GM19099 (cell line): ENCODE measurements at regions not wholly inside any gene's neighbourhood (a gene's known extent, or its start where the extent isn't known, plus 50 kb on each side); places are given as distances from the start of the nearest gene placed in this dataset.

Source experiments
- POLR2A ChIP-seq: IDR thresholded peaks from 3 replicates; pipeline ENCODE4 v1.6.1; 2011; ENCODE audit warnings: low read depth; ENCODE audit not compliant: insufficient read length; ENCODE audit errors: extremely low read depth

DNA sequence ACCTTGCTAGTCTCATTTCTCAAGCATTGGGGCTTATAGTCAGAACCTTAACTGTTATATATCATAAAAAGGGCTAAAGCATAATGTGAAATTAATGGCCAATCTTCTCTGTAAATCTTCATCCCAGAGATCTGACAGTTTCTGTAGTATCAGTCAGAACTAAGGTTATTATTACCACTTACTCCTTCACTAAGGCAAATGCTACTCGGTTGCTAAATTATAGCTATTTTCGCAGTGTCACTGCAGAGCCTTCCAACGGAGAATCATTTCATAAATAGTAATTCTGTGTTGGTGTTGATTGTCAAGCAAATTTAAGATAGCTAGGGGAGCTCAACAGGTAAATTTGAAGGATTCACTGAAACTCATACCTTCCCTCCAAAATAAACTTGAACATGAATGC is 258.0 kb downstream of the METTL4 start:
- no peak for TF ChIP-seq POLR2A

DNA sequence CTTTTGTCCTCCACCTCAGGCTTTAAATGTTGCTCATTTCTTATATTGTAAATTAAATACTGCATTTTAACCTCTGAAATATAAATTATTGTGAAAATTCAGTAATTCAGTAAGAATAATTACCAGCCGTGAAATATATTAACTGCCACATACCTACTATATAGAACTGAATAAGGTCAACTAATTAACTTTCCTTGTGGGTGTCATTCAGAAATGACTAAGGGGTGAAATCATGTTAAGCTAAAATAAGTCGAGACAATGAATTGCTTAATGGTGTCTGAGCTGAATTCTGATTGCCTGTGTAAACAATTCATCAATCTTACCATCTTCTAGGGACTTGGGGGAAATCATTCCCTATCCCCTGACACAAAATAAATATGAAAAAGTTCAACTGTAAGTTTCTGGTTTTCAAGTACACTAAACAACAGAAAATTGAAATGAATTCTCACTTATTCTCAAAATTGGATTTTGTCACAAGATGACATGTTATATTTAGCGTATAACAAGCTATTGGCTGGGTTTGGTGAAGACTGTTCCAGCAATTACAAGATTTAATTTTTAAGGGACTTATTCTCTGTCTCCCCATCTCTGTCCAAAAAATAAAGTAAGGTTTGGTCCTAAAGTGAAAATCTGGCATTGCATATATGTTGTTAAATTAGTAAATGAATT is 255.1 kb downstream of the METTL4 start:
- TF ChIP-seq POLR2A: no peak

DNA sequence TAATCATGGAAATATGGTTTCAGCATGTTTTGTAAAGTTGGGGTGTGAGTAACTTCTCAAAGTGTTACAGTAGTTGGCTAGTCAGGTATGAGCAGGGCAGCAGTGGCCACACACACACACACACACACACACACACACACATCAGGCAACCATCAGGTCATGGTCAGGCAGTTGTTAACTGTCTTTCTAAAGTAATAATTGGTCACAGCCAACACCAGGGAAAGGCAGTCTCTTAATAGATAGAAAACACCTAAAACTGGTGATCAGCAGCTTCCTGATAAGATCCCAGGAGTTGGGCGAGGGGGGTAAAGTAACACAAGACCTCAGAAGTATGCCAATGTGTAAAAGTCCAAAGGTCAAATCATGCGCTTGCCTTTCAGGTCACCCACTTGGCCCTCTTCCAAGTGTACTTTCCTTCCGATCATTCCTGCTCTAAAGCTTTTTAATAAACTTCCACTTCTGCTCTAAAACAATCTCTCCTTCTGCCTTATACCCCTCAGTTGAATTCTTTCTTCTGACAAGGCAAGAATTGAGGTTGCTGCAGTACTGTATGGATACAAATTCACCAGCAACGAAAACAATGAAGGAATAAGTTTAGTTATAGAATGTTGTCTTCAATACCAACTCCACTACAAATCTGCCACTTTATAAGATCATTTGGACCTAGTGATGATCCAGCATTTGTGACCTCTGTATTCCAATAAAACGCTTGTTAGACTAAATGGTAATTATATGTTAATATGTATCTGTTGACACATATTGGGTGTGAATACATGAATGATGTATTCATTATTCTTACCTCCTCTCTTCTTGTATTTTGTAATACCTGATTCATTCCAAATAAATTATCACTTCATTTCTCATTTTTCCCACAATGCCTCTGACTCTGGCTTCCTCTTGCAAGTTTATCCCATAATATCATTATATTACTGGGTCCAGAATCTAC is 254.3 kb downstream of the METTL4 start:
- TF ChIP-seq POLR2A: no peak

DNA sequence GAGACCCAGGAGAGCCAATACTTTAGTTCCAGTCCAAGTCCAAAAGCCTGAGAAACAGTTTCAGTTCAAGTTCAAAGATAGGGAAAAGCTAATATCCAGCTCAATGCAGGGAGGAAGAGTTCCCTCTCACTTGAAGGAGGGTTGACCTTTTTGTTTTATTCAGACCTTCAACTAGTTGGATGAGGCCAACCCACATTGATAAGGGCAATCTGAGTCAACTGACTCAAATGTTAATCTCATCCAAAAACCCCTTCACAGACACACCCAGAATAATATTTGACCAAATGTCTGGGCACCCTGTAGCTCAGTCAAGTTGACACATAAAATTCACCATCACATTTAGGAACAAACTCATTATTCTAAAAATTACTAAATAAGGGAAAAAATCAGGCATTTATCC is 246.8 kb downstream of the METTL4 start:
- TF ChIP-seq POLR2A: no peak

DNA sequence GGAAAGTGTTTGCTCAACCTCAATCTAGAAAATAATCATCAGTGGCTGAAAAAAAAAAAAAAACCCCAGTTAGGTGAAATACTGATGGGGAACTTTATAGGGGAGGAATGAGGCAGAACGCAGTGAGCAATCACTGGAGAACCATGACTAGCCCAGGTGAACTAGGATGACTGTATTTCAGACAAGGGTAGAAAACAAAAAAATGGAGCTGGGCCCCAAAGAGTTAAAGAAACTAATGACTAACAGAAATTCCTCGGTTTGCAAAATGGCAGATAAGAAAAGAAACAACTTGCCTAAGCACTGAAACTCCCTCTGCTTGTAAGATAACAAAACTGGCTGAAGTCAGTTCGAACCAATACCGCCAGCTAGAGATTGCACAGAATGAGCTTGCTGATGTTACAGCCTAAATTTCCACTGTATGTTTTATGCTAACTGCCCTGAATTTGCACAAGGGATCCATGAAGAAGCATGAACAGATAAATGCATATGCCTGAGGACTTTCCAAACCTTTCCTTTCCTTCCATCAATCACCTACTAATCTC is 245.9 kb downstream of the METTL4 start:
- no peak for TF ChIP-seq POLR2A

DNA sequence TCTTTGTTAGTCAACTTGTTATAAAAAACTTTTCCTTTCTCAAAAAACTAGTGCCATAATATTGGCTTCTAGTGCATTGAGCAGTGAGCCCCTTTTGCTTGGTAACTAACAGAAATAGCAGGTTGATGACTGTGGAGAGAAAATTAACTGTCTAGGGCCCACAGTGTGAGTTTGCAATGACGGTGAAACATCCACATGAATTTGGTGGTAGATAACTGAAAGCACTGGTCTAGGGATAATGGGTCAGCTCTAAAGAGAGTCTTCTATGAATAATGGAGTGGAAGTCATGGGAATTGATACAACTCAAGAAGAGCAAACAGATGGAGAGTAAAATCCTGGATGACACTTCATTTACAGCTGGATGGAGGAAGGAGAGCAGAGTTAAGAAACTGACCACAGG is 245.4 kb downstream of the METTL4 start:
- TF ChIP-seq POLR2A: no peak

DNA sequence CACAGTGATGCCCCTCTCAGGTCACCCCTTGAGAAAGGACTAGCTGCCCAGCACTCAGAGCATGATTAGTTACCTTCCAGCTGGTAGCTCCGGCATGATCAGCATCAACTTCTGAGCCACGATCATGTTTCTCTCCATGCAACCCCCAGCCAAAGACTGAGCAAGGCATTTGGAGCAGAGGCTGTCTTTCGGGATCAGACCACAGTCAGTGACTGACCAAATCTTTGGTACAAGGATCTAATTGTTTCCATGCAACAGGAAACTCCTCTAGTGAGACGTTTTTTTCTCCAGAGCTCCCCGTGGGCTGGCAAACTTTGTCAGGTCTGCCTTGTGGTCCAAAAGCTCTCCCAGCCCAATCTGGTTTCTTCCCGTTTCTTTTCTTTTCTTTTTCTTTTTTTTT is 244.3 kb downstream of the METTL4 start:
- no peak for TF ChIP-seq POLR2A

DNA sequence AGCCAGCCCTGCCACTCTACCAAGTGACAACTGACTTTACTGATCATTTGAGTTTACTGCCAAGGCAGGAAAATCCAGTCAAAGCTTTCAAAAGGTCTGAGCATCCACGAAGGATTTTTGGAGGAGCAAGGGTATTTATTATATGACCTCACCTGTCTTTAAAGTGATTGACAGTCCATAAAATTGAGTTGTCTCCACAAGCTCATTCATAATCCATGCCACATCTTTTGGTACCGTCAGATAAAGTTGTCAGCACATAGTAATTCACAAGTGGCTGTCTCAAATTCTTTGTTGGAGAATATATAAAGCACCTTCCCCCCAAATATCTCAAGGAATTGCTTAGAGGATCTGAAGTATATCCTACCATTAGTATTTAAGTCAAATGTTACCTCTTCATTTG is 240.5 kb downstream of the METTL4 start:
- TF ChIP-seq POLR2A: no peak

DNA sequence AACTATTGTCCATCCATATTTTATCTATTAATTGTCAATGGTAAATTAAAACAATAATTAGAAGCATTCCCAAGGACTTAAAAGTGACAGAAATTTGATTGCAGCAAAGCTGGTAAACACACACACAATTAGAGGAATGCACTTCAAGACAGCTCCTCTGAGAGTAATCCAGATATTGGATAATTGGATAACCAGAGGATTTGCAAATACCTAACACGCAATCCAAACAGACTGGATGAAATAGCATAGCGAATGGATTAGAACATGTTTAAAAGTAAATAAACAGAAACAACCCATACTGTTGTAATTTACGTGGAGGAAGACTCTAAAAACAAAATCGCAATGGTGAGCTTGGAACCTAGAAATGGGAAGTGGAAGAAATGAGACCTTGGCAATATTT is 239.8 kb downstream of the METTL4 start:
- TF ChIP-seq POLR2A: no peak

DNA sequence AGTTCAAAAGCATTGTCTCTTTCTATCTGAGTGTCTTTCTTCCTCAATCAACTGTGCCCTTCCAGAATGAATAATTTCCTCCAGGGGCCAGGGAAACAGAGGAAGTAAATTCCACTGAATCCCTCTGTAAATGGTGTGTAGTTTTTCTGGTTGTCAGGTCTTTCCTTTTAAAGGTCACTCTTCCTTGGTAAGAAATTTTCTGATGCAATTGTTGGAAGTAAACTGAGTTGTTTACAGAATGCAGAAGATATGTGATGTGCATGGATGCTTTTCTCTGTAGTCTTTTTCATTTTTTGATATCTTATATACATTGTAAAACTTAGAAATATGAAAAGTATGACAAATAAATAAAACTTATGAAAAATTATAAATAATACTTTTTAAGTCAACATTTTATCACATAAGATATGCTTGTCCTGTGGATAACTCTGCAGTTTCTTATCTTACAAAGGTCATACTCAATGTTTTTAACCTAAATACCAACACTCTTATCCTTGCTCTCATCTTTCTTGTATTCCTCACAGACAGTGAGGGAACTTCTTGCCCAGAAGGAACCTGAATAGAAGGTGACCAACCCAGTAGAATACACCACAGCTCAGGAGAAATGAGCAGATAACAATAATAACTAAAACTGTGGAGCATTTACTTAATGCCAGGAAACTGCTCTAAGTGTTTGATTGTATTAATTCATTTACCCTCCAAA is 234.5 kb downstream of the METTL4 start:
- no peak for TF ChIP-seq POLR2A

DNA sequence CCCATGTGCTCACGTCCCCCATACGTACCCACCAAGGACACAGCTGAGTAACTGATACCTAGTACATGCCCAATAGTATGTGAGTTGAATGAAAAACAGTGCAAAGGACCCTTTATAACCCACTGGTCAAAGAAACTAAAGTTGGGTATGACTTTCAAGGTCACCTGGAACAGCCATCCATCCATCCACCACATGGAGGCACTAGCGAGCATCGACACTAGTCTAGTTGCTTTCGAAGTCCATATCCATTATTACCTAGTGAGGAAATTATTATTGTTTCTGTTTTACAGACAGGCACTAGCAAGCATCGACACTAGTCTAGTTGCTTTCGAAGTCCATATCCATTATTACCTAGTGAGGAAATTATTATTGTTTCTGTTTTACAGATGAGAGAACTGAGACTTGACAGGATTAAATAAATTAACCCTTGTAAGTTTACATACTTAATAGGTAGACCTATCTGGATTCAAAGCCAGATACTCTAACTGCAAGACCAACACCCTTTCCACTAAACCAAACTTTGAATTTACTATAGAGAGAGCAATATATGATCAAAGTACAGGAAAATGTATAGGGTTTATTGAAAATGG is 233.7 kb downstream of the METTL4 start:
- no peak for TF ChIP-seq POLR2A

DNA sequence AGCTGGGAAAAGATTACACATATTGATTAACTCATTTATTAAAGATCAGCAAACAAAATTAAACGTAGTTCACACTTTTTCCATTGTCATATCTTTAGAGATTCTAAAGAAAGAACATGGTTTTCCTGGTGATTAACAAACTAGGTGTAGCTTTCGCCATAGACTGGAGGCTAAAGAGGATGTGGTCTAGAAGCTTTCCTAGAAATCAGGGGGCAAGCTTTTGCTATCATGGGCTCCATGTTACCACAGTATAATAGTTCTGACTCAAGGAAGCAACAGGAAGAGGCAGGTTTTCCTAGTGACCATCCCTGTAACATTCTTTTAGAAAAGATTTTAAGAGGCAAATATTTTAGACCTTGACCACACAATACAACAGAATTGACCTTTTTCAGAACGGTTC is 232.7 kb downstream of the METTL4 start:
- no peak for TF ChIP-seq POLR2A

DNA sequence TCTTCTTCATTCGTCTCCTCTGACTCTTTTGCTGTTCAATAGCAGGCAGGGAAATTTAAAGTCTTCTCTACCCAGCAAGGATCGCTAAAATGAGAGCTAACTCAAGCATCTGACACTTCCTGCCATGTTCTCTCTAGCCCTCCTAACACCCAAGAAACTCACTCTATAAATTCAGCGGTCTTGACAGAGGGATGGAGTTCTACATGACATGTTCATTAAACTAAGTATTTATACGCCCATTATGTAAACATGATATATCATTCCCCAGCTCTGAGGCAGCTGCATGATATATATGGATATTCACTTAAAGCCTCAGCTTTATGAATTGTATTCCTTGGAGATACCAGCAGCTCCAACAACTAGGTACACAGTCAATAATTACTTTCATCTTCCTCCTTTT is 231.0 kb downstream of the METTL4 start:
- TF ChIP-seq POLR2A: no peak

DNA sequence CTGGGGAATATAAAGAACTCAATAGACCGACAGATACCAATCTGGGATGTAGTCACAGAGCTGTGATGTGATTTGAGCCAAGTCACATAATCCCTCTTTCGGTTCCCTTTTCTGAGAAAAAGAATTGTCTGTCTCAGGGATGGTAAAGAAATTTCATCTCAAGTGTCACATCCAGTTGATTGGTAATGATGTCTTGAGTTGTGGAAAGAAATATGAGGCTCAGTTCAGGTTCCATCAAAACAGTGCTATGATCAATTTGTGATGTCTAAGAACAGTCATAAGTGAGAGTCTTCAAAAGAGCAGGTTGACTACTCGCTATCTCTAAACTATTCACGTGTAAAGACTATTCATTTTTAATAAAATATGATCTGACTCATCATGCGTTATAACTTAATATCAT is 223.3 kb downstream of the METTL4 start:
- no peak for TF ChIP-seq POLR2A
